ENCODE measurements at regions not wholly inside any gene's neighbourhood (a gene's known extent, or its start where the extent isn't known, plus 50 kb on each side); places are given as distances from the start of the nearest gene placed in this dataset.
A peak's percentile ranks its signal among the peaks of the same experiment; 100 is the strongest.

GRCh38 chr3:188940573-188940932 lies 231.2 kb upstream of the TPRG1 start:
- H3K4me1 Mint-ChIP-seq (ENCODE audit: low read depth), result peaks cover 5% of the 10 kb centered on the region
- no peak overlapping the region for H3K27ac Mint-ChIP-seq
- no peaks in the 10 kb centered on the region for H3K36me3 Mint-ChIP-seq (ENCODE audit: low read depth)
- peaks cover 26% of the 10 kb centered on the region for H3K27me3 Mint-ChIP-seq (ENCODE audit: low read depth)
- no peaks in the 10 kb centered on the region for H3K9me3 Mint-ChIP-seq
- no peak overlapping the region for H3K4me3 Mint-ChIP-seq
- no peak for DNase-seq (ENCODE audit: low spot score)

- no peak overlapping the region for H3K4me3 Mint-ChIP-seq
- H3K9me3 Mint-ChIP-seq, result no peaks in the 10 kb centered on the region
- no peak overlapping the region for H3K27ac Mint-ChIP-seq
- H3K4me1 Mint-ChIP-seq (ENCODE audit: low read depth), result peaks cover 5% of the 10 kb centered on the region
- no peak for DNase-seq (ENCODE audit: low spot score)
- H3K27me3 Mint-ChIP-seq (ENCODE audit: low read depth), result peaks cover 26% of the 10 kb centered on the region
- no peaks in the 10 kb centered on the region for H3K36me3 Mint-ChIP-seq (ENCODE audit: low read depth)
These were observed 230.7 kb upstream of the TPRG1 start for GRCh38 chr3:188941103-188941502.

- Mint-ChIP-seq H3K4me3 (no peak overlapping the region), H3K9me3 (no peaks in the 10 kb centered on the region)
These were observed 229.6 kb upstream of the TPRG1 start for GRCh38 chr3:188942191-188942590.

GRCh38 chr3:188943591-188943990 lies 228.2 kb upstream of the TPRG1 start:
- no peaks in the 10 kb centered on the region for H3K36me3 Mint-ChIP-seq (ENCODE audit: low read depth)
- peaks cover 6% of the 10 kb centered on the region for H3K4me1 Mint-ChIP-seq (ENCODE audit: low read depth)
- H3K4me3 Mint-ChIP-seq, result no peak overlapping the region
- H3K9me3 Mint-ChIP-seq, result no peaks in the 10 kb centered on the region
- H3K27me3 Mint-ChIP-seq (ENCODE audit: low read depth), result peaks cover 29% of the 10 kb centered on the region
- no peak overlapping the region for H3K27ac Mint-ChIP-seq
- DNase-seq (ENCODE audit: low spot score), result no peak

More at GRCh38 chr3:188942191-188942590, 229.6 kb upstream of the TPRG1 start:
- no peak for DNase-seq (ENCODE audit: low spot score)
- no peaks in the 10 kb centered on the region for H3K36me3 Mint-ChIP-seq (ENCODE audit: low read depth)
- peaks cover 28% of the 10 kb centered on the region for H3K27me3 Mint-ChIP-seq (ENCODE audit: low read depth)
- peaks cover 5% of the 10 kb centered on the region for H3K4me1 Mint-ChIP-seq (ENCODE audit: low read depth)
- no peak overlapping the region for H3K27ac Mint-ChIP-seq

- DNase-seq (ENCODE audit: low spot score), result no peak
- H3K4me1 Mint-ChIP-seq (ENCODE audit: low read depth), result peaks cover 8% of the 10 kb centered on the region
- no peak overlapping the region for H3K27ac Mint-ChIP-seq
These were observed 227.7 kb upstream of the TPRG1 start for GRCh38 chr3:188944108-188944507.

GRCh38 chr3:188946351-188947240 lies 225.2 kb upstream of the TPRG1 start:
- no peak for DNase-seq (ENCODE audit: low spot score)
- Mint-ChIP-seq H3K36me3 (ENCODE audit: low read depth) (no peaks in the 10 kb centered on the region), H3K27me3 (ENCODE audit: low read depth) (peaks cover 19% of the 10 kb centered on the region), H3K27ac (no peak overlapping the region), H3K4me1 (ENCODE audit: low read depth) (peaks cover 16% of the 10 kb centered on the region), H3K9me3 (no peaks in the 10 kb centered on the region), H3K4me3 (no peak overlapping the region)

More at GRCh38 chr3:188944108-188944507, 227.7 kb upstream of the TPRG1 start:
- Mint-ChIP-seq H3K9me3 (no peaks in the 10 kb centered on the region), H3K36me3 (ENCODE audit: low read depth) (no peaks in the 10 kb centered on the region), H3K4me3 (no peak overlapping the region), H3K27me3 (ENCODE audit: low read depth) (peaks cover 29% of the 10 kb centered on the region)

- no peaks in the 10 kb centered on the region for H3K9me3 Mint-ChIP-seq
- H3K4me1 Mint-ChIP-seq (ENCODE audit: low read depth), result peaks cover 16% of the 10 kb centered on the region
- no peak overlapping the region for H3K4me3 Mint-ChIP-seq
- H3K36me3 Mint-ChIP-seq (ENCODE audit: low read depth), result no peaks in the 10 kb centered on the region
- peaks cover 19% of the 10 kb centered on the region for H3K27me3 Mint-ChIP-seq (ENCODE audit: low read depth)
- H3K27ac Mint-ChIP-seq, result no peak overlapping the region
- DNase-seq (ENCODE audit: low spot score), result no peak
These were observed 224.1 kb upstream of the TPRG1 start for GRCh38 chr3:188947401-188948280.

- H3K4me3 Mint-ChIP-seq, result no peak overlapping the region
These were observed 223.3 kb upstream of the TPRG1 start for GRCh38 chr3:188948281-188948996.

GRCh38 chr3:188948997-188949389 lies 222.8 kb upstream of the TPRG1 start:
- Mint-ChIP-seq H3K9me3 (no peaks in the 10 kb centered on the region), H3K36me3 (ENCODE audit: low read depth) (no peaks in the 10 kb centered on the region), H3K4me3 (no peak overlapping the region), H3K4me1 (ENCODE audit: low read depth) (peaks cover 16% of the 10 kb centered on the region), H3K27me3 (ENCODE audit: low read depth) (peaks cover 17% of the 10 kb centered on the region), H3K27ac (no peak overlapping the region)
- no peak for DNase-seq (ENCODE audit: low spot score)

More at GRCh38 chr3:188948281-188948996, 223.3 kb upstream of the TPRG1 start:
- peaks cover 16% of the 10 kb centered on the region for H3K4me1 Mint-ChIP-seq (ENCODE audit: low read depth)
- no peak for DNase-seq (ENCODE audit: low spot score)
- H3K27ac Mint-ChIP-seq, result no peak overlapping the region
- H3K9me3 Mint-ChIP-seq, result no peaks in the 10 kb centered on the region
- H3K27me3 Mint-ChIP-seq (ENCODE audit: low read depth), result peaks cover 16% of the 10 kb centered on the region
- no peaks in the 10 kb centered on the region for H3K36me3 Mint-ChIP-seq (ENCODE audit: low read depth)

- H3K4me1 Mint-ChIP-seq (ENCODE audit: low read depth), result peaks cover 12% of the 10 kb centered on the region
- DNase-seq (ENCODE audit: low spot score), result no peak
- H3K27me3 Mint-ChIP-seq (ENCODE audit: low read depth), result peaks cover 14% of the 10 kb centered on the region
- H3K9me3 Mint-ChIP-seq, result no peaks in the 10 kb centered on the region
- H3K27ac Mint-ChIP-seq, result no peak overlapping the region
- H3K36me3 Mint-ChIP-seq (ENCODE audit: low read depth), result no peaks in the 10 kb centered on the region
- H3K4me3 Mint-ChIP-seq, result no peak overlapping the region
These were observed 222.3 kb upstream of the TPRG1 start for GRCh38 chr3:188949456-188949855.

GRCh38 chr3:188949996-188950395 lies 221.8 kb upstream of the TPRG1 start:
- Mint-ChIP-seq H3K9me3 (no peaks in the 10 kb centered on the region), H3K36me3 (ENCODE audit: low read depth) (no peaks in the 10 kb centered on the region), H3K27me3 (ENCODE audit: low read depth) (peaks cover 12% of the 10 kb centered on the region), H3K27ac (no peak overlapping the region), H3K4me1 (ENCODE audit: low read depth) (peaks cover 11% of the 10 kb centered on the region), H3K4me3 (no peak overlapping the region)
- no peak for DNase-seq (ENCODE audit: low spot score)

- peak; percentile 45 for DNase-seq (ENCODE audit: low spot score)
- H3K4me1 Mint-ChIP-seq (ENCODE audit: low read depth), result peaks cover 11% of the 10 kb centered on the region
- H3K4me3 Mint-ChIP-seq, result no peak overlapping the region
- H3K27me3 Mint-ChIP-seq (ENCODE audit: low read depth), result peaks cover 13% of the 10 kb centered on the region
- no peak overlapping the region for H3K27ac Mint-ChIP-seq
- no peaks in the 10 kb centered on the region for H3K36me3 Mint-ChIP-seq (ENCODE audit: low read depth)
- H3K9me3 Mint-ChIP-seq, result no peaks in the 10 kb centered on the region
These were observed 220.8 kb upstream of the TPRG1 start for GRCh38 chr3:188950832-188951489.

GRCh38 chr3:188951734-188952133 lies 220.0 kb upstream of the TPRG1 start:
- Mint-ChIP-seq H3K27me3 (ENCODE audit: low read depth) (peaks cover 10% of the 10 kb centered on the region), H3K36me3 (ENCODE audit: low read depth) (no peaks in the 10 kb centered on the region), H3K4me1 (ENCODE audit: low read depth) (peaks cover 11% of the 10 kb centered on the region), H3K9me3 (no peaks in the 10 kb centered on the region), H3K27ac (no peak overlapping the region), H3K4me3 (no peak overlapping the region)
- no peak for DNase-seq (ENCODE audit: low spot score)

All from T-helper 2 cell treated with Interferon-gamma antibody and Interleukin-4, amounts not matched to agents 5 μg/mL and 100 μg/mL, for 36 hours (primary cell).